Raji (cell line): ENCODE measurements at regions not wholly inside any gene's neighbourhood (a gene's known extent, or its start where the extent isn't known, plus 50 kb on each side); places are given as distances from the start of the nearest gene placed in this dataset.

Experiments used
- POLR2A ChIP-seq: IDR thresholded peaks from 2 replicates; pipeline ENCODE4 v1.6.1; 2011; ENCODE audit warnings: low read depth, low read length, control low read depth; ENCODE audit not compliant: insufficient read depth

DNA sequence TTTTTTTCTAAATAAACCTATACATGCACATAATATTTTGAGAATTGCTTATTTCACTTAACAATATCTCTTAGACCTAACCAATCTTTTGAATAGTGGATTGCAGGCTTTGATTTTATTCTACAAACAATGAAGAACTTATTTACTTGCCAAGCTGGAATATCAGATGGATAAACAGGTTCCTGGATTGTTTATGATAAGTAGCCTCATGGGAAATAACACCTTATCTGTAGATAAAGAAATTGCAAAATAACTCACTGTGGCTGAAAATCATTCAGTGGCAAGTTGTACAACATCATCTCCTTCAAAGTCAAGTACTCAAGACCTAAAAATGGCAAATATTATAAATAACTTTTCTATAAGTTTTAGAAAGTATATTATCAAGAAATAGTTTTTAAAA is 335.4 kb upstream of the ATP2B1 start:
- no peak for TF ChIP-seq POLR2A

DNA sequence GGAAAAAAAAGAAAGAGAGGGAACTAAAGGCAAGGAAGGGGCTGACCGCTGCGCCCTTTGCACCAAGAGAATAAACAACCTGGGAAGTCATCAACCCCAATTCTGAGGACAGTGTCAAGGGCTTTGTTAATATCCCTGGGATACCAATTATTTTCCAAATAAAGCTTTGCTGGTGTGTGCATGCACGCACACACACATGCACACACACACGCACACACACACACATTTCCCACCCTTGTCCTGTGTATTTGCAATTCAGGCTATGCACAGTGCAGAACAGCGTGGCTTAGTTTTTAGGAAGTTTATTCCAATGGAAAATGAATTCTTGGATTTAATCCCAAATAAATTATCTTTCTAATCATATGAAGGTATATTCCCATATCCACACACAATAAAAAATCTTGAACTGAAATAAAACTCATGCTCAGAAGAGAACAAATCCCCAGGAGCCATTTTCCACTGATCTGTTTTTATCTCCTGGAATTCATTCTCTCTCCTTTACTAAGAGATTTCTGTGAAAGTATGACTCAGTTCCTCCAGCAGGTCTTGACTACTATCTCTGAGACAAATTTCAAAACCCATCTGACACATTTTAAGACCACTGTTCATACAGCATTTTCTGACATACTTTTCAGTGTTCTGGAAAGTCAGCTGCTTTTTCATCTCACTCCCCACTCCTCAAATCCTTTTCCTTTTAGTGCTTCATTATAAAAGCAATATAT is 334.4 kb upstream of the ATP2B1 start:
- TF ChIP-seq POLR2A: no peak

DNA sequence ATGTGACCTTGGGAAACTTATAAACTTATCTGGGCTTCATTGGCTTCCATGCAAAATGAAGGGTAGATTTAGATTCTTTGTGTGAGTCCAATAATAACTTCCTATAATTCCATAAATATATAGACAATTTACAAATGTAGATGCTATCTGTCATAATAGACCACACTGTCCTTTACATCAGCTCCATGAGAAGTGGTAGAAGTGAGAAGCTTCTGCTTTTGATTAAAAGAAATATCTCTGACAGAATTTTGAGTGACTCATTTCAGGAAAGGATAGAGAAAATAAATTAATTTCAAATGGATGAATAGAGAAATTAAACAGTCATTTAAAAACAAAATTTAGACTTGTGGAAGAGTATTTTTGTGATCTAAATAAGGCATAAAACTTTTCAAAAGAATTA is 329.7 kb upstream of the ATP2B1 start:
- TF ChIP-seq POLR2A: no peak

DNA sequence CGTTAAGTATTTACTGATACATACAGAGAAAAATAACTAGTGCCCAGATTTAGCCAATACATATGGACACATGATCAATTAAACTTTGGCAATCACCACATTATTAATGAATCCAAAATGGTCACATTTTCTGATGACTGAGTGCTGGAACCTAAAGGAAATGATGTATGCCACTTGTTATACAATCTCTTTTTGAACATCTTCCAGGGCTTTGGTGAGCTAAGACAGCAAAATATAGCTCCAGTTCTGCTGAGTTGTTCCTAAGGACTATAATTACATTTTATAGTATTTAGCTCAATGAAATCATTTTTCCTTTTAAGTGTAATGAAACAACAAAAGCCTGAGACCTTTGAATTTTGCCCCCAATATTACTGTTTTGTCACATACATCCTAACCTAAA is 329.1 kb upstream of the ATP2B1 start:
- no peak for TF ChIP-seq POLR2A

GRCh38 chr12:90036637-90037036 is 328.0 kb upstream of the ATP2B1 start:
- no peak for TF ChIP-seq POLR2A

DNA sequence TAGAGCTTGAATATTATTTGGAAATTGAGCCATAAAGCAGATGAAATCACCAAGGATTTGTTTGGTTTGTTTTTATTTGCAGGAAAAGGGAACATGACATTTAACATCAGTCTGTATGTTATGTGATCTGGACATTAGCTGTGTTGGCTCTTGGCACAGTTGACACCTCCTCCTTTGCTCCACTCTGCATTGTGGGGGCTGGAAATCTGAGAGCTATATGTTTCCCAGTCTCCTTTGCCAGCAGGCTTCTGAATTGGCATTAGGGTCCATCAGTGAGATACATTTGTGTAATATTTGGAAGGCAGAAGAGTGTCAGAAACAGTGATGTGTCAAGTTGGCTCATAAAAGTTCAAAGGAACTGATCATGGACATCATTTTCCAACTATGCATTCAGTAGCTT is 322.1 kb upstream of the ATP2B1 start:
- TF ChIP-seq POLR2A: no peak

DNA sequence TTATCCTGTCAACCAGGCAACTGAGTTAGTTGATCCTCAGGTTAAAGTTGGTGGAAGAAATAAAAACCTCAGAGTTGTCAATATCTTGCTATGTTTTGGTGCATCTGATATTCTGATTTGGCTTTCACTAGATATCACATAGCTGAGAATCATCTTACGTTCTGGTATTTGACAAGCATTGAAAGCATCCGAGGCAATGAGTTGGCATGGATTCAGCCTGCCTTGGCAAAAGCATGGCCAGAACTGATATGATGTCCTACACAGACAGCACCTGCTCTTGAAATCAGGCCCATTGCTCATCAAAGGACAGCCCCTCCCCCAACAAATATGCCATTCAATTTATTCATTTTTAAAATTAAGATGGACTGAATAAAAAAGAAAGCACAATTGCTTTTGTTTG is 320.7 kb upstream of the ATP2B1 start:
- TF ChIP-seq POLR2A: no peak

GRCh38 chr12:90028635-90029051 is 320.0 kb upstream of the ATP2B1 start:
- TF ChIP-seq POLR2A: no peak

DNA sequence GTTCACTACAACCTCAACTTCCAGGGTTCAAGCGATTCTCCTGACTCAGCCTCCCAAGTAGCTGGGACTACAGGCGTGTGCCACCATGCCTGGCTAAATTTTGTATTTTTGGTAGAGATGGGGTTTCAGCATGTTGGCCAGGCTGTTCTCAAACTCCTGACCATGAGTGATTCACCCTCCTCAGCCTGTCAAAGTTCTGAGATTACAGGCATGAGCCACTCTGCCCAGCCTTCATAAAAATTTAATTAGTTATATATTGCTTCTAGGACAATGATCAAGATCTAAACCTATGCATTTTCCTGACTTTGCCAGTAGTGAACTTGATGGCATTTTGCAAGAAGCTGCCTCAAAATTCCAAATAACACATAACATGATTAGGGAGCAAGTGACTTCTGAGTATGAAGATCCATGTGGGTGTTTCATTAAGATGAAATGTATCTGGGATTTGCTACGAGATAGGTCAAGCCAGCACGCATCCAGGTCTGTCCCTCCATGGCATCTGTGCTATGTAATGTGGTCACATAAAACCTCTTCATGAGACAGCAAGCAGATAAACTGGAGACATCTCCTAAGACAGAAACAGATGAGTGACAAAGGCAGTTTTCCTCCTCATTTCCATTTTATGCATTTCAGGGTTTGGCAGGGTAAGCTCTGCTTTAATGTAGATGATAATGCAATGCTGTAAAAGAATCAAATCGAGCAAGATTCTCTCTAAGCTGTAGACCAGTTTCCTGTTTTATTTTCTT is 319.4 kb upstream of the ATP2B1 start:
- TF ChIP-seq POLR2A: no peak

DNA sequence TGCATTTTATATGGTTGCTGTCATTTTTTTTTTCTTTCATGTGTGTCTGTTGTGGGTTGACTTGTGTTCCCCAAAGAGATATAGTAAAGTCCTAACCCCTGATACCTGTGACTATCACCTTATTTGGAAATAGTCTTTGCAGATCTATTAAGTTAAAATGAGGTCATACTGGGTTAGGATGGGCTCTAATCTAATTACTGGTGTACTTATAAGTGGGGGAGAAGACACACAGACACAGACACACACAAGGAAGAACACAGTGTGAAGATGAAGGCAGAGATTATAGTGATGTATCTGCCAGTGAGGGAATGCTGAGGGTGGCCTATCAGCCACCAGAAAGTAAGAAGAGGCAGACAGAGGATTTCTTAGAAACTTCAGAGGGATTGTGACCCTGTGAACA is 318.4 kb upstream of the ATP2B1 start:
- no peak for TF ChIP-seq POLR2A

DNA sequence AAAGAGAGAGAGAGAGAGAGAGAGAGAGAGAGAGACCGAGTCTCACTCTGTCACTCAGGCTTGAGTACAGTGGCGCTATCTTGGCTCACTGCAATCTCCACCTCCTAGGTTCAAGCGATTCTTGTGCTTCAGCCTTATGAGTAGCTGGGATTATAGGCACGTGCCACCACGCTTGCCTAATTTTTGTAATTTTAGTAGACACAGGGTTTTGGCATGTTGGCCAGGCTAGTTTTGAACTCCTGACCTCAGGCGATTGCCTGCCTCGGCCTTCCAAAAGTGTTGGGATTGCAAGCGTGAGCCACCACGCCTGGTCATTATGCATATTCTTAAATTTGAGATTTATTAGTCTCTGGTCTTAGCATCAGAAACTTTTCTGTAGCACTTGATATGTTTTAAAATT is 317.9 kb upstream of the ATP2B1 start:
- TF ChIP-seq POLR2A: no peak

- TF ChIP-seq POLR2A: no peak
Measured at GRCh38 chr12:90024262-90024661, 315.6 kb upstream of the ATP2B1 start.

- no peak for TF ChIP-seq POLR2A
Measured at GRCh38 chr12:90023207-90023900, 314.7 kb upstream of the ATP2B1 start.

- TF ChIP-seq POLR2A: no peak
Measured at GRCh38 chr12:90021795-90022440, 313.3 kb upstream of the ATP2B1 start.

DNA sequence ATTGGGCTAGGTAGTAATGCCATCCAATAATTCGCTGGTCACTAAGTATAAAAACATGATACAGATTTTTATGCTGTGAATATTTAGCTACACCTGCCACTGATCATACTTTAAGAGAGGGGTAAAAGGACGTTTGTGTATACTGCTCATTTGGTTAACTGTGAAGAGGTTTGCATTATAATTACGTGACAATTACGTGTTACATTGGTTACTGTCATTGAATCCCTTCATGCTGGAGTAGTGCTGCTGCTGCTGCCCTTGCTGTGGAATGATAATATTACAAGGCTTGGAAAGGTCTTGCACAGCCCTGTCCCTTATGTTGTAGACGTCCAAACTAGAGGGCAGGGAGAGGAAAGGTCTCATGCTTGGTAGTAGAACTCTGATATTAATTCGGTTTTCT is 312.2 kb upstream of the ATP2B1 start:
- TF ChIP-seq POLR2A: no peak
